ENCODE measurements at regions not wholly inside any gene's neighbourhood (a gene's known extent, or its start where the extent isn't known, plus 50 kb on each side); places are given as distances from the start of the nearest gene placed in this dataset.

GRCh38 chr10:109341986-109342385 is 581.3 kb downstream of the XPNPEP1 start:
- TF ChIP-seq POLR2A (IDR thresholded peaks at IDR 0.05; ENCODE audit: low read depth, low read length) (no peak), CTCF (conservative IDR thresholded peaks at IDR 0.05; ENCODE audit: low read depth, low read length) (no peak), CEBPB (IDR thresholded peaks at IDR 0.05; ENCODE audit: low read depth, low read length) (no peak), NFE2L2 (IDR thresholded peaks at IDR 0.05; ENCODE audit: low read depth, low read length) (no peak), BHLHE40 (IDR thresholded peaks at IDR 0.05; ENCODE audit: low read depth, low read length) (no peak), MAZ (IDR thresholded peaks at IDR 0.05; ENCODE audit: borderline replicate concordance, low read depth, low read length) (no peak), MXI1 (IDR thresholded peaks at IDR 0.05; ENCODE audit: borderline replicate concordance, low read depth, low read length) (no peak), RCOR1 (IDR thresholded peaks at IDR 0.05; ENCODE audit: insufficient replicate concordance, low read length) (no peak), RAD21 (IDR thresholded peaks at IDR 0.05; ENCODE audit: low read length) (no peak), FOS (IDR thresholded peaks at IDR 0.05; ENCODE audit: low read depth, low read length) (no peak), CHD1 (IDR thresholded peaks at IDR 0.05; ENCODE audit: low read depth, low read length) (no peak), SMC3 (IDR thresholded peaks at IDR 0.05; ENCODE audit: low read depth, low read length) (no peak), MAFK (IDR thresholded peaks at IDR 0.05; ENCODE audit: low read depth, low read length) (no peak)

Data from IMR-90 (cell line).